ENCODE measurements at regions not wholly inside any gene's neighbourhood (a gene's known extent, or its start where the extent isn't known, plus 50 kb on each side); places are given as distances from the start of the nearest gene placed in this dataset.

- H3K27ac Mint-ChIP-seq = no peak overlapping the region
- peaks cover 6% of the 10 kb centered on the region for H3K27me3 Mint-ChIP-seq
- no peak for ATAC-seq
- no peaks in the 10 kb centered on the region for H3K9me3 ChIP-seq (ENCODE audit: control insufficient read depth, low read length, poor library complexity, severe bottlenecking)
- DNase-seq = no peak
- H3K36me3 Mint-ChIP-seq (ENCODE audit: low read depth) = no peaks in the 10 kb centered on the region
- H3K4me3 Mint-ChIP-seq = no peak overlapping the region
- peaks cover 6% of the 10 kb centered on the region for H3K4me1 Mint-ChIP-seq
Measured at GRCh38 chr2:48118895-48119294, 195.6 kb upstream of the FOXN2 start.

GRCh38 chr2:48120112-48120511 is 194.4 kb upstream of the FOXN2 start:
- no peaks in the 10 kb centered on the region for H3K36me3 Mint-ChIP-seq (ENCODE audit: low read depth)
- no peak for DNase-seq
- no peak for ATAC-seq
- H3K4me1 Mint-ChIP-seq = peaks cover 6% of the 10 kb centered on the region
- H3K27me3 Mint-ChIP-seq = peaks cover 6% of the 10 kb centered on the region
- H3K27ac Mint-ChIP-seq = no peak overlapping the region
- no peaks in the 10 kb centered on the region for H3K9me3 ChIP-seq (ENCODE audit: control insufficient read depth, low read length, poor library complexity, severe bottlenecking)
- H3K4me3 Mint-ChIP-seq = no peak overlapping the region

GRCh38 chr2:48120759-48121242 is 193.7 kb upstream of the FOXN2 start:
- DNase-seq = no peak
- Mint-ChIP-seq H3K4me3 (no peak overlapping the region), H3K27ac (no peak overlapping the region), H3K36me3 (ENCODE audit: low read depth) (no peaks in the 10 kb centered on the region), H3K4me1 (peaks cover 6% of the 10 kb centered on the region), H3K27me3 (peaks cover 6% of the 10 kb centered on the region)
- H3K9me3 ChIP-seq (ENCODE audit: control insufficient read depth, low read length, poor library complexity, severe bottlenecking) = no peaks in the 10 kb centered on the region
- no peak for ATAC-seq

GRCh38 chr2:48122166-48122565 is 192.3 kb upstream of the FOXN2 start:
- DNase-seq (no peak), ATAC-seq (no peak)
- Mint-ChIP-seq H3K27ac (no peak overlapping the region), H3K4me3 (no peak overlapping the region), H3K4me1 (peaks cover 6% of the 10 kb centered on the region), H3K36me3 (ENCODE audit: low read depth) (no peaks in the 10 kb centered on the region), H3K27me3 (peaks cover 6% of the 10 kb centered on the region)
- H3K9me3 ChIP-seq (ENCODE audit: control insufficient read depth, low read length, poor library complexity, severe bottlenecking) = no peaks in the 10 kb centered on the region

- no peaks in the 10 kb centered on the region for H3K27me3 Mint-ChIP-seq
- DNase-seq (no peak), ATAC-seq (no peak)
- H3K4me1 Mint-ChIP-seq = peaks cover 6% of the 10 kb centered on the region
- no peaks in the 10 kb centered on the region for H3K36me3 Mint-ChIP-seq (ENCODE audit: low read depth)
- no peaks in the 10 kb centered on the region for H3K9me3 ChIP-seq (ENCODE audit: control insufficient read depth, low read length, poor library complexity, severe bottlenecking)
- H3K27ac Mint-ChIP-seq = no peak overlapping the region
- no peak overlapping the region for H3K4me3 Mint-ChIP-seq
Measured at GRCh38 chr2:48124592-48124991, 189.9 kb upstream of the FOXN2 start.

GRCh38 chr2:48126162-48126561 is 188.3 kb upstream of the FOXN2 start:
- DNase-seq = no peak
- H3K27ac Mint-ChIP-seq = no peak overlapping the region
- no peak overlapping the region for H3K4me3 Mint-ChIP-seq
- no peaks in the 10 kb centered on the region for H3K9me3 ChIP-seq (ENCODE audit: control insufficient read depth, low read length, poor library complexity, severe bottlenecking)
- ATAC-seq = no peak
- H3K36me3 Mint-ChIP-seq (ENCODE audit: low read depth) = no peaks in the 10 kb centered on the region
- no peaks in the 10 kb centered on the region for H3K27me3 Mint-ChIP-seq
- H3K4me1 Mint-ChIP-seq = peaks cover 11% of the 10 kb centered on the region

- ATAC-seq (no peak), DNase-seq (no peak)
- Mint-ChIP-seq H3K4me1 (peaks cover 13% of the 10 kb centered on the region), H3K4me3 (no peak overlapping the region), H3K27ac (no peak overlapping the region), H3K27me3 (no peaks in the 10 kb centered on the region), H3K36me3 (ENCODE audit: low read depth) (no peaks in the 10 kb centered on the region)
- no peaks in the 10 kb centered on the region for H3K9me3 ChIP-seq (ENCODE audit: control insufficient read depth, low read length, poor library complexity, severe bottlenecking)
Measured at GRCh38 chr2:48127612-48128191, 186.8 kb upstream of the FOXN2 start.

GRCh38 chr2:48129293-48129950 is 185.1 kb upstream of the FOXN2 start:
- no peak for ATAC-seq
- H3K27ac Mint-ChIP-seq = no peak overlapping the region

GRCh38 chr2:48131539-48132270 is 182.8 kb upstream of the FOXN2 start:
- DNase-seq (no peak), ATAC-seq (peak; percentile 91)
- no peaks in the 10 kb centered on the region for H3K9me3 ChIP-seq (ENCODE audit: control insufficient read depth, low read length, poor library complexity, severe bottlenecking)
- Mint-ChIP-seq H3K36me3 (ENCODE audit: low read depth) (no peaks in the 10 kb centered on the region), H3K27me3 (no peaks in the 10 kb centered on the region), H3K27ac (peak overlapping the region; percentile 96), H3K4me3 (no peak overlapping the region), H3K4me1 (peaks cover 11% of the 10 kb centered on the region)

More at GRCh38 chr2:48129293-48129950, 185.1 kb upstream of the FOXN2 start:
- Mint-ChIP-seq H3K36me3 (ENCODE audit: low read depth) (no peaks in the 10 kb centered on the region), H3K27me3 (no peaks in the 10 kb centered on the region), H3K4me3 (no peak overlapping the region), H3K4me1 (peaks cover 11% of the 10 kb centered on the region)
- H3K9me3 ChIP-seq (ENCODE audit: control insufficient read depth, low read length, poor library complexity, severe bottlenecking) = no peaks in the 10 kb centered on the region
- no peak for DNase-seq

GRCh38 chr2:48132271-48132625 is 182.2 kb upstream of the FOXN2 start:
- no peak for DNase-seq
- H3K9me3 ChIP-seq (ENCODE audit: control insufficient read depth, low read length, poor library complexity, severe bottlenecking) = no peaks in the 10 kb centered on the region
- Mint-ChIP-seq H3K36me3 (ENCODE audit: low read depth) (no peaks in the 10 kb centered on the region), H3K4me1 (peaks cover 11% of the 10 kb centered on the region), H3K27me3 (no peaks in the 10 kb centered on the region), H3K4me3 (no peak overlapping the region), H3K27ac (peak overlapping the region; percentile 96)
- no peak for ATAC-seq

GRCh38 chr2:48134704-48135103 is 179.8 kb upstream of the FOXN2 start:
- Mint-ChIP-seq H3K27ac (no peak overlapping the region), H3K36me3 (ENCODE audit: low read depth) (peaks cover 2% of the 10 kb centered on the region), H3K4me3 (no peak overlapping the region), H3K4me1 (peaks cover 12% of the 10 kb centered on the region), H3K27me3 (no peaks in the 10 kb centered on the region)
- DNase-seq = no peak
- no peak for ATAC-seq
- H3K9me3 ChIP-seq (ENCODE audit: control insufficient read depth, low read length, poor library complexity, severe bottlenecking) = no peaks in the 10 kb centered on the region

- DNase-seq (no peak), ATAC-seq (no peak)
- Mint-ChIP-seq H3K4me1 (peaks cover 11% of the 10 kb centered on the region), H3K27me3 (no peaks in the 10 kb centered on the region), H3K36me3 (ENCODE audit: low read depth) (peaks cover 2% of the 10 kb centered on the region), H3K27ac (no peak overlapping the region), H3K4me3 (no peak overlapping the region)
- H3K9me3 ChIP-seq (ENCODE audit: control insufficient read depth, low read length, poor library complexity, severe bottlenecking) = no peaks in the 10 kb centered on the region
Measured at GRCh38 chr2:48135797-48136196, 178.7 kb upstream of the FOXN2 start.

- Mint-ChIP-seq H3K36me3 (ENCODE audit: low read depth) (peaks cover 2% of the 10 kb centered on the region), H3K27ac (no peak overlapping the region), H3K27me3 (no peaks in the 10 kb centered on the region), H3K4me3 (no peak overlapping the region), H3K4me1 (peaks cover 2% of the 10 kb centered on the region)
- no peaks in the 10 kb centered on the region for H3K9me3 ChIP-seq (ENCODE audit: control insufficient read depth, low read length, poor library complexity, severe bottlenecking)
- ATAC-seq (no peak), DNase-seq (no peak)
Measured at GRCh38 chr2:48137829-48138228, 176.7 kb upstream of the FOXN2 start.
